ENCODE measurements at regions not wholly inside any gene's neighbourhood (a gene's known extent, or its start where the extent isn't known, plus 50 kb on each side); places are given as distances from the start of the nearest gene placed in this dataset.

DNA sequence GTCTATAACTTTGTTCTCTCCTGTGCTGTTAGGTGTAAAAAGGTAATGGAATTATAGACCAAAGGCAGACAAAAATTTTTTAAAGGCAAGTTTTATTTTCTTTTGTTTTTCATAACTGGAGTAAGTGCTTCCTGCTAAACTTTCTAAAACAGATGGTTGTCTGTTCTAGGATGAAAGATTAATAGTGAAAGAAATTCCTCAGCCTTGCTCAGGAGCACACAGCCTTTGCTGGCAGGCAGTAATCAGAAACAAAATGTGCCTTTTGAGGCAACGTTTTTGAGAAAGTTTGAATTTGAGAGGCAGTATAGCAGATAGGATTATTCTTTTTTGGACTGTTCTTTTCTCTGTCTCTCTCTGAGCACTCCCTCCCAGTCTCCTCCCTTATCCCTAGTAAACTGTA, 2749.5 kb downstream of the PCDH9 start:
- no peak for TF ChIP-seq POLR2A (IDR thresholded peaks at IDR 0.05)
- TF ChIP-seq, protein P1, sequence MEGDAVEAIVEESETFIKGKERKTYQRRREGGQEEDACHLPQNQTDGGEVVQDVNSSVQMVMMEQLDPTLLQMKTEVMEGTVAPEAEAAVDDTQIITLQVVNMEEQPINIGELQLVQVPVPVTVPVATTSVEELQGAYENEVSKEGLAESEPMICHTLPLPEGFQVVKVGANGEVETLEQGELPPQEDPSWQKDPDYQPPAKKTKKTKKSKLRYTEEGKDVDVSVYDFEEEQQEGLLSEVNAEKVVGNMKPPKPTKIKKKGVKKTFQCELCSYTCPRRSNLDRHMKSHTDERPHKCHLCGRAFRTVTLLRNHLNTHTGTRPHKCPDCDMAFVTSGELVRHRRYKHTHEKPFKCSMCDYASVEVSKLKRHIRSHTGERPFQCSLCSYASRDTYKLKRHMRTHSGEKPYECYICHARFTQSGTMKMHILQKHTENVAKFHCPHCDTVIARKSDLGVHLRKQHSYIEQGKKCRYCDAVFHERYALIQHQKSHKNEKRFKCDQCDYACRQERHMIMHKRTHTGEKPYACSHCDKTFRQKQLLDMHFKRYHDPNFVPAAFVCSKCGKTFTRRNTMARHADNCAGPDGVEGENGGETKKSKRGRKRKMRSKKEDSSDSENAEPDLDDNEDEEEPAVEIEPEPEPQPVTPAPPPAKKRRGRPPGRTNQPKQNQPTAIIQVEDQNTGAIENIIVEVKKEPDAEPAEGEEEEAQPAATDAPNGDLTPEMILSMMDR (IDR thresholded peaks at IDR 0.05), result no peak
